GM12864 (cell line): ENCODE measurements at regions not wholly inside any gene's neighbourhood (a gene's known extent, or its start where the extent isn't known, plus 50 kb on each side); places are given as distances from the start of the nearest gene placed in this dataset.

Experiments used
- DNase-seq: peaks from one replicate; pipeline ENCODE4 v3.0.0-alpha.2; 2011; ENCODE audit warnings: low read depth
- H3K4me3 ChIP-seq: 2 replicates; pipeline ENCODE4 v1.5.1; 2011; ENCODE audit warnings: mild to moderate bottlenecking, low read depth, low read length, control low read depth
- TF ChIP-seq, protein P1 (sequence below): IDR thresholded peaks from 2 replicates; pipeline ENCODE4 v1.5.1; 2011; ENCODE audit warnings: low read depth, mild to moderate bottlenecking, moderate library complexity, low read length, control low read depth, inconsistent platforms; ENCODE audit errors: missing control alignments

DNA sequence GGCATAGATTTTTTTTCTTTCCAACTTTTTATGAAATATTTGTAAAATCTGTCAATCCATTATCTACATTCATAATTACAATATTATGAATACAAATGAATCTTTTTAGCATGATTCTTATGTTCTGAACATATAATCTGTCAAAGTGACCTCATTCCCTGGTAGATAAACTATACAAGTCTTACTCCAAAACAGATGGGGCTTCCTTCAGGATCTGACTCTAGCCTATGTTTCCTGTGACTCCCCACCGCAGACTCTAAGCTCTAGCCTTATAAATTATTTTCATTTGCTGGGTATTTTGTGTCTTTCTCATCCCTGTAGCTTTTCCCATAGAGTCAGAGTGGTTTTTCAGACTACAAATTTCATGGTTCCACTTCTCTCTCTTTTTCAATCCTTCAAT, 202.1 kb upstream of the KITLG start:
- TF ChIP-seq, protein P1, sequence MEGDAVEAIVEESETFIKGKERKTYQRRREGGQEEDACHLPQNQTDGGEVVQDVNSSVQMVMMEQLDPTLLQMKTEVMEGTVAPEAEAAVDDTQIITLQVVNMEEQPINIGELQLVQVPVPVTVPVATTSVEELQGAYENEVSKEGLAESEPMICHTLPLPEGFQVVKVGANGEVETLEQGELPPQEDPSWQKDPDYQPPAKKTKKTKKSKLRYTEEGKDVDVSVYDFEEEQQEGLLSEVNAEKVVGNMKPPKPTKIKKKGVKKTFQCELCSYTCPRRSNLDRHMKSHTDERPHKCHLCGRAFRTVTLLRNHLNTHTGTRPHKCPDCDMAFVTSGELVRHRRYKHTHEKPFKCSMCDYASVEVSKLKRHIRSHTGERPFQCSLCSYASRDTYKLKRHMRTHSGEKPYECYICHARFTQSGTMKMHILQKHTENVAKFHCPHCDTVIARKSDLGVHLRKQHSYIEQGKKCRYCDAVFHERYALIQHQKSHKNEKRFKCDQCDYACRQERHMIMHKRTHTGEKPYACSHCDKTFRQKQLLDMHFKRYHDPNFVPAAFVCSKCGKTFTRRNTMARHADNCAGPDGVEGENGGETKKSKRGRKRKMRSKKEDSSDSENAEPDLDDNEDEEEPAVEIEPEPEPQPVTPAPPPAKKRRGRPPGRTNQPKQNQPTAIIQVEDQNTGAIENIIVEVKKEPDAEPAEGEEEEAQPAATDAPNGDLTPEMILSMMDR, result no peak
- no peak for DNase-seq

DNA sequence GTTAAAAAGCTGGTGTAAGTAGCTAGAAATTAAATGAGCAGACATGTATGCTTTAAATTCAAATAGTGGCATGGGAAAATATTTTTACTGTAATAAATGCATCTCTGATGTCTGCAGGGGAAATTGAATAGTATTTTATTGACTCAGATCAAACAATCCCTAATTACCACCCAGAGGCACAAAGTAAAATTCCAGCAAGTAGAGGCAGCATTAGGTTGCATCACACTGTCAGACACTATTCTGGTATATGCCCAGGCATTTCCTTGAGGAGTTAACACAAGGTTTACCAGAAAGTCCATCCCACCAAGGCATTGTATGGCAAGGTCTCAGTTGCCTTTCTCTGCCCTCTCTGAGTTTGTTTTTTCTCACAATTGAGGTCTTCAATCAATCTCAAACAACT, 201.6 kb upstream of the KITLG start:
- H3K4me3 ChIP-seq, result no peak overlapping the region
- TF ChIP-seq, protein P1, result no peak
- DNase-seq, result no peak

More for the DNA sequence above, 202.1 kb upstream of the KITLG start:
- H3K4me3 ChIP-seq, result no peak overlapping the region

DNA sequence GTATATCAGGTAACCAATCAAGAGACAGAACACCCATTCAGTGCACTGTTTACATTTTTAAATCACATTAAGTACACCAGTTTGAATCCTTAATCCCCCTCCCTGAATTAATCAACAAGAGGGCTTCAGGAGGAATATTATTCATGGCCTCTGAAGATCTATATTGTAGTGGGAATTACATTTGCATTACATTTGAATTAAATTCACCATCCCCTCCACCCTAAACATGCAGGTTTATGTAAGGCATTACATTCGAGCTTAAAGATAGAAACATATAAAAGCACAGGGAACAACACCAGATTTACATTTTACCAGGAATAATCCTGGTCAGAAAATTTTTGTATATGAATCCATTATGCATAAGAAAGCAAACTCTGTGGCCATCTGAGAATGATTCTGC, 197.8 kb upstream of the KITLG start:
- no peak overlapping the region for H3K4me3 ChIP-seq
- no peak for DNase-seq
- TF ChIP-seq, protein P1, result no peak

DNA sequence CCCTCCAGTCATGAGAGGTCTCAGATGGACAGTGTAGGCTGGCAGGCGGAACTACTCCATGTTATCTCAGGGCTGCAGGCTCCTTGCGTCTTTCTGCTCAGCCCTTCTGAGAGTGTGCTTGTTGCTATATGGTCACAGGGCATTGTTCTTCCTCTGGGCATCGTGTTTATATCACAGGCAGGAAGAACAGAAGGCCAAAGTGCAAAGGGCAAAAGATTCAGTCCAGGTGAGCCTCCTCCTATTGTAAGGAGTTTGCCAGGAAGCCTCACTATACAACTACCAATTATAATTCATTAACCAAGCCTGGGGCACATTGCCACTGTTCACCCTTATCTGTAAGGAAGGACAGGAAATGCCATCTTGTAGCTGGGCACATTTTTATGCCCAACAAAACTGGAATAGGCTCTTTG, 195.5 kb upstream of the KITLG start:
- DNase-seq, result no peak
- H3K4me3 ChIP-seq, result no peak overlapping the region
- TF ChIP-seq, protein P1, result no peak

DNA sequence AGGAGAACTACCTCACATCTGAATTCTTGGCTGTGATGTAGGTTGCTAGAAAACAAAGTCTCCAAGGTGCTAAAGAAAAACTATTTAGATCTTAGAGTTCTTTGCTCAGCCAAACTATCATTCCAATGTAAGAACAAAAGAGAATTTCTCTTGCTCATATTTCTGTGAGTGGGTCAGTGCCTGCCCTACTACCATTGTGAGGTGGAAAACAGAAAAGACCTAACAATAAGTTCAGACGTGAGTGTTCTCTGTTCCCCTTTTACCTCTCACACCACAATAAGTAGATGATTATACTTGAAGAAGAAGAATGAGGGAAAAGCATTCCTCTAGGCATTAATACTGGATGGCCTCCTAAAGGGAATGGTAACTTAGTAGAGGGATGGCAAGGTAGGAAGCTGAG, 187.4 kb upstream of the KITLG start:
- TF ChIP-seq, protein P1, result no peak
- DNase-seq, result no peak

DNA sequence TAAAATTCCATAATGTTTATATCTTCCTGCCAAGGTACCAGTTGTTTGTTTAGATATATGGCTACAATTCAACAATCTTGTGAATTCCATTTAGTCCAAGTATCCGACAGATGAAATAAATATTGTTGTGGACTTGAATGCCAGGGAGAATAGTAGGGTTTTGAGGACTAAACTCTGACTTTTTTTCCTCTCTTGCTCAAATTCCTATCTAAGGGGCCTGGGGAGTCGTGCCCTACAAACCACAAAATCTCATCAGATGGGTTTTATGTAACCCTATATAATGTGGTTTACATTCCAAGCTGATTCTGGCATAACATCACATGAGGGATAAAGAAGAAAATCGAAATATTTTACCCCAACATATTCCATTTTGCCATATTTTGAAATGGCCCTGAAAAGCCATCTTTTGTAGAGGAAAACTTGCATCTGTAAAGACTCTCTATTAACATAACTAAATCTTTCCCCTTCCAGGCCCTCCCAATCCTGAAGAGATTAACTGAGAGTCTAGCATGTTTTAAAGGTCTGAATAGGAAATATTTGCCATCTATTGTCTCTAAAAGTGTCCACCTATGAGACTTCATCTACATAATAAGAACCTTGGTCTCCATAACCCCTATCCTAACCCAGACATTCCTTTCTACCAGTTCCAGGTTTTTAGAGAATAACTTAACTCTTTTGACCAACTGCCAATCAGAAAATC, 184.7 kb upstream of the KITLG start:
- no peak for DNase-seq
- TF ChIP-seq, protein P1, result no peak
- no peak overlapping the region for H3K4me3 ChIP-seq

More for the DNA sequence above, 187.4 kb upstream of the KITLG start:
- no peak overlapping the region for H3K4me3 ChIP-seq

DNA sequence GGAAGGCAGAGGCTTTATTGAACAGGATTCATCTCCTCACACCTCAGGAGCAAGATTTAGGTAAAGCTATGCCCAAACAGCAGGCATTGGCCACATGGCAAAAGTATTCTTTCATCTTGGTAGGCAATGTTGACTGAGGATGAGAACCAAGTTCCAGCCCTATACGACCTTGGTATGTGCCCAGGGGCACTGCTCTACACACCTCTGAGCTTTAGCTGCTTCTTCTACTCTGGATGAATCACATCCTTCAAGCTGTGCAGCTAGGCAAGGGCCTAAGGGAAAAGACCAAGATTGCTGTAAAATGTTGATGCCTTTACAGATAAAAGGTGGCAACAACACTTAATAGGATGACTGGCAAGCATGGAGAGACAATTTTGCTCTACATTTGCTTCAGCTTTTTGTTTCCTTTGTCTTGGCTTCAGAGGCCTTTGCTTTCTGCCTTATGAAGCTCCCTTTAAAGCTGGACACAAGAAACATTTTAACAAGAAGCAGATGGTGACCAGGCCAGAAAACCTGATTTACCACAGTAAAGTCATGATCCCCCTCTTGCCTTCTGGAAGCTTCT, 183.3 kb upstream of the KITLG start:
- no peak for DNase-seq
- no peak overlapping the region for H3K4me3 ChIP-seq
- TF ChIP-seq, protein P1, result no peak
